ENCODE measurements at regions not wholly inside any gene's neighbourhood (a gene's known extent, or its start where the extent isn't known, plus 50 kb on each side); places are given as distances from the start of the nearest gene placed in this dataset.

- H3K4me3 ChIP-seq (replicated peaks; ENCODE audit: low read depth, low read length): no peak overlapping the region
- no peak for TF ChIP-seq CTCF (IDR thresholded peaks at IDR 0.05; ENCODE audit: low read depth, low read length, missing control alignments)
- no peak for DNase-seq (ENCODE audit: extremely low read depth, low read depth)
These were observed 340.1 kb downstream of the SLC4A3 start for GRCh38 chr2:219967247-219968245.

DNA sequence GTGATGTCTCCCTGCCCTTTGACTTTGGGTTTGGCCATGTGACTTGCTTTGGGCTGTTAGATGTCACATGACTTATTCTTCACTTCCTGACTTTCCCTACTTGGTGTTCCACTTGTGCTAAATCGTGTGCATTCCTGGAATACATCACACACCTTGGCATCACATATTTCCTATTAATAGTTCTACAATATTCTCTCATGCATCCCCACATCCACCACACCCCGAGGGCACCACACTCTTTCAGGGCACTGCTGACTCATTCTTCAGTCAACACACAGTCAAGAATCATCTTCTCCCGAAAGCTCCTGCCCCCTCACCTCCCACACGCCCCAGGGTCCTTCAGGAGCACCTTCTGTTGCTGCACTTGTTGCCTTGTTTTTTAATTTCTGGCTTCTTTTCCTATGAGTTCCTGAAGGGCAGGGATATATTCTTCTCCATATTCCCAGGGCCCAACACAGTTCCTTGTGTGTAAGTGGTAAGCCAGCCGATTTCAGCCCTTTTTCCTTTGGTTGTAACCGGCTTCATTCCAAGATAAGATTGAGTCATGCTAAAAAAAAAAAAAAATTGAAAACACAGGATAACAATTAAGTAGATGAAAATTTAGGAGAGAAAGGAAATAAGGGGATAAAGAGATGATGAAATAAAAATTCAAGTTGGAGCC lies 341.4 kb downstream of the SLC4A3 start:
- no peak overlapping the region for H3K4me3 ChIP-seq (replicated peaks; ENCODE audit: low read depth, low read length)
- TF ChIP-seq CTCF (IDR thresholded peaks at IDR 0.05; ENCODE audit: low read depth, low read length, missing control alignments): no peak
- no peak for DNase-seq (ENCODE audit: extremely low read depth, low read depth)

- TF ChIP-seq CTCF (IDR thresholded peaks at IDR 0.05; ENCODE audit: low read depth, low read length, missing control alignments): no peak
- no peak for DNase-seq (ENCODE audit: extremely low read depth, low read depth)
- H3K4me3 ChIP-seq (replicated peaks; ENCODE audit: low read depth, low read length): no peak overlapping the region
These were observed 342.1 kb downstream of the SLC4A3 start for GRCh38 chr2:219969508-219969907.

GRCh38 chr2:219973136-219973535 lies 345.7 kb downstream of the SLC4A3 start:
- no peak overlapping the region for H3K4me3 ChIP-seq (replicated peaks; ENCODE audit: low read depth, low read length)
- no peak for DNase-seq (ENCODE audit: extremely low read depth, low read depth)
- no peak for TF ChIP-seq CTCF (IDR thresholded peaks at IDR 0.05; ENCODE audit: low read depth, low read length, missing control alignments)

- no peak for TF ChIP-seq CTCF (IDR thresholded peaks at IDR 0.05; ENCODE audit: low read depth, low read length, missing control alignments)
- no peak for DNase-seq (ENCODE audit: extremely low read depth, low read depth)
These were observed 349.4 kb downstream of the SLC4A3 start for GRCh38 chr2:219976871-219977270.

GRCh38 chr2:219980638-219981037 lies 353.2 kb downstream of the SLC4A3 start:
- TF ChIP-seq CTCF (IDR thresholded peaks at IDR 0.05; ENCODE audit: low read depth, low read length, missing control alignments): no peak
- no peak for DNase-seq (ENCODE audit: extremely low read depth, low read depth)

More at GRCh38 chr2:219976871-219977270, 349.4 kb downstream of the SLC4A3 start:
- no peak overlapping the region for H3K4me3 ChIP-seq (replicated peaks; ENCODE audit: low read depth, low read length)

More at GRCh38 chr2:219980638-219981037, 353.2 kb downstream of the SLC4A3 start:
- no peak overlapping the region for H3K4me3 ChIP-seq (replicated peaks; ENCODE audit: low read depth, low read length)

Measured in HFF-Myc (cell line).